NCI-H446 (cell line): ENCODE measurements at regions not wholly inside any gene's neighbourhood (a gene's known extent, or its start where the extent isn't known, plus 50 kb on each side); places are given as distances from the start of the nearest gene placed in this dataset.

Source experiments
- DNase-seq, 2 experiments: peaks; one replicate each; lab custom pipeline; 2025; lab: John Stamatoyannopoulos, UW

DNA sequence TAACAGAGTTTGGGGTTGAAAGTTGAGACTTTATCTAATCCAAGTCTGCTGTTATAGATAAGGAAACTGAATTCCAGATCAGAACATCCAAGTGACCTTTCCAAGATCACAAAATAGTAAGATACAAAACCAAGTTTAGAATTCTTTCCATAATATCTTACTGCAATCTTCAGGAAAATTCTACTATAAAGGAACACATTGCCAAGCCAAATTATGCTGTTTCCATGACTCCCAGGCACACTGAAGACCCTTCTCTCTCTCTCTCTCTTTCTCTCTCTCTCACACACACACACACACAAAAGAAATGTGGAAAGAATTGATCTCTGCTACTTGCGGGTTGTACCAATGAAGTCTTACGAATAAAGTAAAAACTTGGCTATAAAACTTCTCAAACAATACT lies 398.4 kb downstream of the METTL4 start:
- DNase-seq: no peak

DNA sequence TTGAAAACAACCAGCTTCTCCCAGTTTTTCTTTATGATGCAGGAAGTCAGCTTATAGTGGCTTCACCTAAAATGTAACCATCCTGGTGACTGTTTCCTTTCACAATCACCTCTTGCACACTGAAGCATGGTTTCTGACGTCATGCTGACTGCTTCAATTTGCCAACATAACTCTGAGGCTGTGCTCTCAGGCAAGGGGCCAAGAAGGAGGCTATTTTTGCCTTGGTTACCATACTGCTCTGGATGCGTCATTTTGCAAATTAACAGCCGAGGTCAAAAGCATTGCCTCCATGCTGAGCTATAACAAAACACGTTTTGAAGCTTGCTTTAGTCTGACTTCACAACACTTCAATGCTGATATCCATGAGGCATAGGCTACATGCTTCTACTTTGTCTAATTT lies 397.8 kb downstream of the METTL4 start:
- peak in 1 of 2 experiments; percentile 2 for DNase-seq

DNA sequence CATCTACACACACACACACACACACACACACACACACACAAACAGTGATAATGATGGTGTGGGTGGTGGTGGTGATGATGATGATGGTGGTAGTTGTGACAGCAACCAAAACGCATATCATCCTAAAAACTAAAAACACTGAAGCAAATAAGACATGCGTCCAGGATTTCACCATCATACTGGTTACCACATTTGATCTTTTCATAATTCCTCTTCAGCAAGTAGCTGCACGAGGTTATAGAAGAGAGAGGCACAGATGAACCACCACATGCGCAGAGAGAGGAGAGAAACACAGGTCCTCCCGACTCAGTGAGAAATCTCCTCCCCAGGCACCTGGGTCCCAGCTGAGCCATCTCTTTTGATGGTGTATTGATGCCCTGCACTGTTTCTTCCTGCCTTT lies 393.3 kb downstream of the METTL4 start:
- no peak for DNase-seq

DNA sequence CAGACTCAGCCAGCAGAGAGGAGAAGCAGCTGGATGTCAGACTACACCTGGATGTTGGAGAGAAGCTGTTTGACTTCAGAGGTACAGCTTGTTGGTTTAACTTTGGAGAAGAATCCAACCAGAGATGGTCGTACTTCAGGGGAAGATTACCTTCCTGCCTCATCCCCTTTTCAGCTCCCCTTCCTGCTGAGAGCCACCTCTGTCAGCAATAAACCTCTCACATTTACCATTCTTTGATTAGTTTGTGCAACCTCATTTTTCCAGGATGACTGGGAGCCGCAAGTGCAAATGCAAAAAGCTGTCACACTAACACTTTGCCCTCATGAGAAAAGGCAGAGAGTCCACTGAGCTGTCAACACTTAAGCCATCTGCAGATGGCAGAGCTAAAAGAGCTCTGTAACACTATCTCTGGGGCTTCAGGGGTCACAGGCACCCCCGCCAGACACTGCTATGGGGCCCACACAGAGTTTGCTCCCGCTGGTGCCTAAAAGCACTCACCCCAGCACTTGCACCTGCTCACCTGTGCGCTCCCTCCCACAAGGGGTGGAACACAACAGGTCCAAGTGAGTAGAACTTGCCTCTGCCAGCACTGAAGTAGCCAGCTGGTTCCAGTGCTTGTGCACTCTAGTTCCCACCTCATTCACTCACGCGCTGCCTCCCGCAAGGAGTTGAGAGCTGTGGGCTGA lies 391.7 kb downstream of the METTL4 start:
- DNase-seq: no peak

DNA sequence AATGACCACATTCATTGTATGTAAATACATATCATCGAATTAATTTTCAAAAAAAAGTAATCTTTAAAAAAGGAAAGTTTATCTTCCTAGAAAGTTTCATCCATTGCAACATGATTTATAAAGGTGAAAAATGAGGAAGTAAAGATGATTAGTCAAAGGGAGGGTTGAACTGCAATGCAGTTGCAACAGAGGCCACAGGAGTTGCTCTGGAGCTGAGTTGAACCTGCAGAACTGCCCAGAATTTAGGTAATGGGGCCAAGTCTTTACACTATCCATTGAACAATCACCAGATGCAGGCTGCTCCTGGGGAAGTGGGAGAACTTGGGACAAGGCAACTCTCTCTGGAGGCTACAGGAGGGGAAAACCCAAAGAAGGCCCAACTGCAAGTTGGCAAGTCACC lies 390.7 kb downstream of the METTL4 start:
- DNase-seq: no peak

DNA sequence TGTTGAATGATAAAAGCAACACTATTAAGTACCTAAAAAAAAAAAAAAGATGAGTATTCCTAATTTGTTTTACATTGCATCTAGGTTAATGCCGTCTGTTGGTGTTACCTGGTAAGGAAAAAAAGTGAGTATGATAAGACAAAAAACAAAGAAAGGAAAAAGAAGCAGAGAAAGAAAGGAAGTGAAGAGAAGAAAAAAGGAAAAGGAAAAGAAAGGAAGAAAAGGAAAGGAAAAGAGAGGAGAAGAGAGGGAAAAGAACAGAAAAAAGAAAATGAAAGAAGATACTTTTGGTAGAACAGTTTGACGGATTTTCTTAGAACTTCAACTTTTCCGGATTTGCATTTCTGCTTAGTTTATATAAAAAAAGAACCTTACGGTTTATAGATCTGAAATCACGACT lies 387.9 kb downstream of the METTL4 start:
- no peak for DNase-seq

DNA sequence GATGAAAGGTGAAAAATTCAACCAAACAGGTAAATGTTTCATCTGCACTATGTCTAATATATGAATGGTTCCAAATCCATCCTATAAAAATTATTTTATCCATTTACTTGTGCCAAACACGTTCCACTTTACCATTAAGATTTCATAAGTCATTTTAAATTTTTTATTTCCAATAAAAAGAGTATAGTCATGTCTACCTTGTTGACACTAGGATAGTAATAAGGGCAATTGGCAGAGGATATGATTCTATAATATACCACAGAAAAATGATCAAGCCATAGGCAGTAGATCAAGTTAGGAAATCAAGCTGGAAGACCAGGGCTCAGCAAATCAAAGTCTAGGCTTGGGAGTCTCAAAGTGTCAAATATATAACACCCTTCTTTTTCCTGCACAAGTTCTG lies 384.3 kb downstream of the METTL4 start:
- DNase-seq: no peak

DNA sequence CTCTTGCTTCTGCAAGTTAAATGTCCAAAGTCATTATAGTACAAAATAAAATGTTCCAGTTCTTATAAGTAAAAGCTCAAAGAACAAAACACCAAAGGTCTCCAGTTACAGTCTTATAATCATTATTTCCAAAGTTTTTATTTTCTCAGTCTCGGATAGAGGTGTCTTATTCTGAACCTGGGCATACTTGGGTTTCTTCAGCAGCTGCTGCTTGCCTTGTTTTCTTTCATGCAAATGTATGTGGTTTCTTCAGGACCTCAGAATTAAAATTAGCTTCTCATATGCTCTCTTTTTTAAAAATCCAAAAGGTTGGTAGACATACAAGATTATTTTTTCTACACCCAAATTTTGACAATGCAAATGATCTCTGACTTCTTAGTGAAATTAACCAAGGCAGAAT lies 383.0 kb downstream of the METTL4 start:
- DNase-seq: no peak

DNA sequence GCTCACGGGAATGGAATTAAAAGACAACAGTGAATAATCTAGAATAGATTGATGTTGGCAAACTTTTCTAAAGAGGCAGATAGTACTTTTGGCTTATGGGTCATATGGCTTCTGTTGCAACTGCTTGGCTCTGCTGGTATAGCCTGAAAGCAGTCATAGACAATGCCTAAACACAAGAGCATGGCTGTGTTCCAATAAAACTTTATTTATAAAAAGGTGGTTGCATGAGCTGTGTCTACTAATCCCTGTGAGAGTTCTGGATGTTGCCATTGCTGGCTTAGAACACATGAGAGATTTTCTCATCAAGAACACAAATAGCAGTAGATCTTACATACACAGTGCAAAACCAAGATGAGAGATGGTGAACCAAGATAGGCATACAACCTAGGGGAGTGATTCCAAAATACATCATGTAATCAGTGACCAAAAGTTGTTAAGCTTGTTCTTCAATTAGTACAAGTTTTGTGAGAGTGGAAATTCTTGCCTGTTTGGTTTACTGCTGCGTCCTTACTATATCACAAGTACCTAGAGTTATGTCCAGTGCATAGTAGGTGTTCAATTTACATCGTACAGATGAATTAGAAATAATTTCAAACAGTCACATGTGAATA lies 380.0 kb downstream of the METTL4 start:
- DNase-seq: no peak

DNA sequence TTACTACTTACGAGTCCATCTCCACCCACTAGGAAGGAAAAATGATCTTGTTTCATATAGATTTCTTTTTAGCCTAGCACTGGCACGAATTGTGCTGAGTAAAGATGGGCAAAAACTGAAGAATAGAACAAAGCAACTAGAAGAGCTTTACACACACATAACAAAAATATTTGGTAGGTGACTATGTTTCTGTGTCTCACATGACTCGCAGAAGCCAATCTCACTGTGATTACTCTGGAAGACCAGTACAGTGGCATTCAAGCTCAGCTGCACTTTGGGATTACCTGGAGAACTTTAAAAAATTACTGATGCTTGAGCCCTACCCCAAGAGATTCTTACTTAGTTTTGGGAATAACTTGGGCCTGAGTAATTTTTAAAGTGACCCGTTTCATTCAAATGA lies 378.7 kb downstream of the METTL4 start:
- DNase-seq: no peak

DNA sequence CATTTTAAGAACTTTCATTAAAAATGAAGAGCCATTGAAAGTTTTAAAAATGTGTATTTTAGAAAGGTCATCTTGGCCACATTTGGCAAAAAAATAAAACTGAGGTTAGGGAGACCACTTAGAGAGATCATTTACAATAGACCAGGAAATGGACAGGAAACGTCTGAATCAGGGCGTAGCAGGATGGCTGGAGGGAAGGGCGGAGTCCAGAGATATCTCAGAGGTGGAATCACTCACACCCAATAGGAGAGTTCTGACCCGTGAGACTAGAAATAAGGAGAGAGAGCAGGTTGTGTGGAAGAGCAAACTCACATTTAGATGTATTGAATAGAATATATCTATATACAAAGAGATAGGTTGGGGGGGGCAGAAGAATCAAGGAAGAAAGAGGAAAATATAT lies 373.4 kb downstream of the METTL4 start:
- no peak for DNase-seq

DNA sequence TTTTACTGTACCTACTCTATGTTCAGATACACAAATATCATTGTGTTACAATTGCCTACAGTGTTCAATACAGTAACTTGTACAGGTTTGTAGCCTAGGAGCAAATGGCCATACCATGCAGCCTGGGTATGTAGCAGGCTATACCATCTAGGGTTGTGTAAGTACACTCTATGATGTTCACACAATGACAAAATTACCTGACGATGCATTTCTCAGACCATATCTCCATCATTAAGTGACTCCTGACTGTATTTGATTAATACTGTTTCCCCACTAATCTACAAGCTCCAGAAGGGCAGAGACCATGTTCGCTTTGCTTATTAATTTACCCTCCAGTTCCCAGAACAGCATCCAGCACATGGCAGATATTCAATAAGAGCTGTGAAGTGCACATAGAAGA lies 372.2 kb downstream of the METTL4 start:
- no peak for DNase-seq

DNA sequence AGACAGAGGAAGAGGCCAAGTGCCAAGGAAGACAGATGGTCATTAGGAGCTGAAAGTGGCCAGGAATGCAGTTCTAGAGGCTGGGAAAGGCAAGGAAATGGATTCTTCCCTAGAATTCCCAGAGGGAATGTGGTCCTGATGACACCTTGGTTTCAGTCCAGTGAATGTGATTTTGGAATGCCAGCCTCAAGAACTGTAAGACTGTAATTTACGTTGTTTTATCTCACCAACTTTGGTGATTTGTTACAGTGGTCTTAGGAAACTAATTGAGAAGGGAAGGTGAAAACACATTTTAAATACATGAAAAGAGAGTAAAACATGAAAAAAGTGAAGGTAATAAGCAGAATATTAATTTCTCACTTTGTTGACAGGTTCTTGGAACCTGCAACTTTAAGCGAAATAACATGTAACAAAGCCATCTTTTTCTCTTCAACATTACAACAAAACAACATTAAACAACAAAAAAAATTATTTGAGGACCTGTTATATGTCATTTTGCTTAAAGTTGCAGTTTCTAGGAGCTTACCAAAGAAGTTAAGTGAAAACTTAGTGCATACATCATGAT lies 370.2 kb downstream of the METTL4 start:
- DNase-seq: no peak

DNA sequence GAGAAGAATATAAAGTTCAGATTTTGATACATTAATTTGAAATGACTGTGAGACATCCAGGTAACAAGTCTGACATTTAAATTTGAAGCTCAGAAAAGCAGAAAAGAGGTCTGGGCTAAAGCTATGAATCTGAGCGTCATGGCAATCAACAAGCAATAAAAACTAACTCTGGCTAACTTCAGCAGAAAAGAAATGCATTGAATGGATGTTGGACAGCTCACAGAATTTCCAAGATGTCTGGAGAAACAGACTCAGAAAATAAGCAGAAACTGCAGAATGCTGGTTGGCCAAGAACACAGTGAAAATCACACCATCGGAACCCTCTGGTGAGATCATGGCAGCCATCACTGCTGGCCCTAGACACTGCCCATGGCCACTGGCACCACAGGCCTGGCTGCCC lies 366.6 kb downstream of the METTL4 start:
- DNase-seq: no peak

DNA sequence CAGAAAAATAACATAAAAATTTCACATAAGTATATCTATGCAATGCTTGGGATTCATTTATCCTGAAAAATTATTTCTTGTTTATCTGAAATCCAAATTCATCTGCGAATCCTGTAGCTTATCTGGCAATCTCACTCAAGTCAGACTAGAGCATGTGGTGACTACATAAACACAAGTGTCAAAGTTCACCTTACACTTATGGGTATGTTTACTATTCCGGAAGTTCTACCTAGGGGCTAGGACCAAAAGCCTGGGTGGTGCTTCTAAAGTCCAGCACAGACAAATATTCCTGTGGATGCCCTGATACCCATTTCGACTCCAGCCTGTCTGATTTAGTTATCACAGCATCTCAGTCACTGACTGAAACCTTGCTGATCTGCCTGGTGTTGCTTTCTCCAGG lies 364.0 kb downstream of the METTL4 start:
- DNase-seq: no peak

DNA sequence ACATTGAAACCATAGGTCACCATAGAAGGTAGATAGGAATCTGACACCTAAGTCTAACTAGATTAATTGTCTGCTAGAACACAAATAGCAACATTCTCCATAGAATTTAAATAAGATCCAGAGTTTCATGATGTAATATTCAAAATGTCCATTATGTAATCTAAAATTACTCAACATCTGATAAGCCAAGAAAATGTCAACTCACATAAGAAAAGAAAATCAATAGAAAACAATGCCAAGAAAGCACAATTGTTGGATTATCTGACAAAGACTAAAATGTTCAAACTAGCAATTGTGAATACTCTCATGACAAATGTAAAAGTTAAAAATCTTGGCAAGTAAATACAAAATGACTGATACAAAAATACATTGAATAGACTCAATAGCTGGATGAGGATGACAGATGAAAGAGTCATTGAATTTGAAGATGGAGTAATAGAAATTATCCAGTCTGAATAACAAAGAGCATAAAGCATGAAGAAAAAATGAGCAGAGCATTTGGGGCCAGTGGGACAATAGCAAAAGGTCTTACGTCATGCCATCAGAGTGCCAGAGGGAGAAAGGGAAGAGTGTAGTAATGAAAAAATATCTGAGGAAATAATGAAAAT lies 358.6 kb downstream of the METTL4 start:
- no peak for DNase-seq

DNA sequence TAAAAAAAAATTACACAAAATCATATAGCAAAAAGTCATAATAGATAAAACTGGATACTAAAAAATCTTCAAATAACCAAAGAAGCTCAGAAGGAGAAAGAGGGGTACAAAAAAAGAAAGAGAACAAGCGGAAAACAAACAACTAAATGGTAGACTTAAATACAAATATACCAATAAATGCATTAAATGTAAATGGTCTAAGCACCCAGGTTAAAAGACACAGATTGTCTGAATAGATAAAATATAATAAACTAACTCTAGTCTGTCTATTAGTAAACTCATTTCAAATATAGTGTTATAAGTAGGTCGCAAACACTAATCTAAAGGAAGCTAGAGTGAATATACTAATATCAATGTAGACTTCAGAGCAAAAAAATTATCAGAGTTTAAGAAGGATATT lies 357.4 kb downstream of the METTL4 start:
- no peak for DNase-seq

DNA sequence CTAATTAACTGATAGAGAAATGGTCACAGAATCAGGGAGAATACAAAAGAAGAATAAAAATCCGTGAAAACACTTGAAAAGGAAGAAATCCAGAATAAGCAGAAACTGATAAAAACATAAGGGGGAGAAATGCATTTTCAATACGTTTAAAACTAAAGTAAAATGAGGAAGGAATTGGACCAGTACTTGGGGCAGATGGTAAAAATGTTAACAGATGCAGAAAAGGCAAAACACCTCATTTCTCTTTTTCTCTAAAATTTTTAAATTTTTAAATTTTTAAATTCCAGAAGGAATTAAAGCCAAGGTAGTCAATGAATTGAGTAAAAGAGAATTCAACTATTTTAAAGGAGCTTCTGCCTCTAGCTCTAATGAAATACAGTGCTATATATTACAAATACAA lies 353.9 kb downstream of the METTL4 start:
- DNase-seq: no peak

DNA sequence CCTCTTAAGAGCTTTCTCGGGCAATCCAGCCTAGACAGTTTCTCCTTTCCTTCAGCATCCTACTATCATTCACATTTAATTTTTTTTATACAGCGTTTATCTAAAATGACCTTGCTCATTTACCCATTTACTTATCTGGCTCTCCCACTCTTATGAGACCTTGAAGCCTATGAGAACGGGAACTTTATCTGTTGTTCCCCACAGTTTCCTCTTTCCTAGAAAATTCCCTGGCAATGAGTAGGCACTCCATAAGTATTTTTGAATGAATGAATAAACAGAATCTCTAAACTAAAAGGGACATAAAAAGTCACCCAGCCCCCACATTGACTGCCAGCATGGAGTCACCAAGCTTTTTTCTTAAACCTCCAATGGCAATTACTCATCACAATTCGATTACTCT lies 353.2 kb downstream of the METTL4 start:
- no peak for DNase-seq

DNA sequence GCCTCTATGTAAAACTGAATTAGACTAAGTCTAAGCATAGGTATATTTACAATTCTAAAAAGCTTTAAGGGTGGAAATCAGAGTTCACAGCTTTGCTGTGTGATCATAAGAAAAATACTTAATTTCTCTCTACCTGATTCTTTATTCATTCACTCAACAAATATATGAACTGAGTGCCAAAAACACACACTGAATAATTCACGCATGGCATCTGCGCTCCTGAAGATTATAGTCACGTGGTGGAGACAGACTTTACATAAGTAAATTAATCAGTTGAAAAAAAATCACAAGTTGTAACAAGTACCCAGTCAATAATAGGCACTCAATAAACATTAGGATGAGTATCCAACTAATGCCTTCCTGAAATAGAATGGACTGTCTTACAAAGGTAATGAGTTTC lies 351.6 kb downstream of the METTL4 start:
- DNase-seq: no peak

DNA sequence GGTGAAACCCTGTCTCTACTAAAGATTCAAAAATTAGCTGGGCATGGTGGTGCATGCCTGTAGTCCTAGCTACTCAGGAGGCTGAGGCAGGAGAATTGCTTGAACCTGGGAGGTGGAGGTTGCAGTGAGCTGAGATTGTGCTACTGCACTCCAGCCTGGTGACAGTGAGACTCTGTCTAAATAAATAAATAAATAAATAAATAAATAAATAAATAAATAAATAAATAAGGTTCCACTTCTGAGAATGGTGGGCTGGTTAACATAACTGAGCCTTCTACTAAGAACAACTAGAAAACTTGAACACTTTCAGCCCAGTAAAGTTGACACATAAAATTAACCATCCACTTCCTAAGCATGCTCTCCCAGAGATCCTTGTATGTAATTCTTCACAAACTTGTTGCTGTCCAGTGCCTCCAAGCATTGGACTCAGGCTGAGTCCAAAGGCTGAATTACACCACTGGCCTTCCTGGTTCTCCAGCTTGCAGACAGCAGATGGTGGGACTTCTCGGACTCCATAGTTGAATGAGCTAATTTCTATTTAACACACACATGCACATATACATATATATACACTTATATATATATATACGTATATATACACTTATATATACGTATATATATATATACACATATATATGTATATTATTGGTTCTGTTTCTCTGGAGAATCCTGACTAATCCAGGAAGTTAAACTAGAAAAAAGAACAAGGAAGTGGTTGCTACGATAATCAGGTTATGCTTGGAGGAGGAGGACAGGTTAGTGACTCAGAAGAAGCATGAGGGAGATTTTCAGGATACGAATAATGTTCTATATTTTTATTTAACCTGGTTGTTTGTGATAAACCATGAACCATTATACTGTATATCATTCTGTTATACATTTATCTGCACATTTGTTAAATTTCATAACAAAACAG lies 348.8 kb downstream of the METTL4 start:
- DNase-seq: no peak

DNA sequence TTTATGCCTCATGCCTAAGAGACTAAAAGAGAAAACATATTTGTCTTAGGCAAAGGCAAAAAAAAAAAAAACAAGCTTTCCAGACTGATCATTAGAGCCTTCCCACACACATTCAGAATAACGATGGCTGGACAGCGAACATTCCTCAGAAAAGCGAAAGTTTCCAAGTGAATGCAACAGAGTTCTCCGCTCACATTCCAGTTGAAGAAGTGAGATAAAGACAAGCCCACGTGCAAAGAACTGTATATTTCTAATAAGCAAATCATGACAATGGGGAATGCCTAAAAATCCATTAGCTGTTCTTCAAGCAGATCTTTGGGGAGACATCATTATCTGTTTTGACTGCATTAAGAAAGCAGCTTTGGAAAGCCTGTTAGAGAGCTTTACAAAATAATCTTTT lies 347.9 kb downstream of the METTL4 start:
- DNase-seq: no peak
